Epithelial cell of esophagus (primary cell): ENCODE measurements at regions not wholly inside any gene's neighbourhood (a gene's known extent, or its start where the extent isn't known, plus 50 kb on each side); places are given as distances from the start of the nearest gene placed in this dataset.
A peak's percentile ranks its signal among the peaks of the same experiment; 100 is the strongest.

Experiments
- DNase-seq: peaks from one replicate; pipeline ENCODE4 v3.0.0; 2010; ENCODE audit warnings: low read depth
- H3K4me3 ChIP-seq: 2 replicates; pipeline ENCODE4 v1.5.1; 2011; ENCODE audit warnings: mild to moderate bottlenecking, low read length, control low read depth
- CTCF ChIP-seq: IDR thresholded peaks from 2 replicates; pipeline ENCODE4 v1.5.1; 2011; ENCODE audit warnings: low read depth, mild to moderate bottlenecking, low read length, control low read depth, inconsistent platforms; ENCODE audit not compliant: insufficient read depth; ENCODE audit errors: missing control alignments

- TF ChIP-seq CTCF = no peak
- no peak overlapping the region for H3K4me3 ChIP-seq
- no peak for DNase-seq
These were observed 293.7 kb upstream of the RIMS1 start for GRCh38 chr6:71592643-71593042.

GRCh38 chr6:71599359-71599758 is 287.0 kb upstream of the RIMS1 start:
- H3K4me3 ChIP-seq = no peak overlapping the region

GRCh38 chr6:71602385-71603007 is 283.9 kb upstream of the RIMS1 start:
- peak; percentile 94 for DNase-seq
- no peak for TF ChIP-seq CTCF
- H3K4me3 ChIP-seq = no peak overlapping the region

More at GRCh38 chr6:71599359-71599758, 287.0 kb upstream of the RIMS1 start:
- no peak for TF ChIP-seq CTCF
- no peak for DNase-seq

GRCh38 chr6:71603021-71603420 is 283.3 kb upstream of the RIMS1 start:
- H3K4me3 ChIP-seq = no peak overlapping the region
- no peak for TF ChIP-seq CTCF
- no peak for DNase-seq

- peak; percentile 92 for DNase-seq
These were observed 277.7 kb upstream of the RIMS1 start for GRCh38 chr6:71608646-71609045.

GRCh38 chr6:71619836-71620235 is 266.5 kb upstream of the RIMS1 start:
- no peak for TF ChIP-seq CTCF
- no peak overlapping the region for H3K4me3 ChIP-seq
- DNase-seq = no peak

More at GRCh38 chr6:71608646-71609045, 277.7 kb upstream of the RIMS1 start:
- no peak overlapping the region for H3K4me3 ChIP-seq
- TF ChIP-seq CTCF = no peak

GRCh38 chr6:71621918-71622519 is 264.3 kb upstream of the RIMS1 start:
- no peak overlapping the region for H3K4me3 ChIP-seq
- DNase-seq = peak; percentile 33
- peak; percentile 58 for TF ChIP-seq CTCF
